ENCODE measurements at regions not wholly inside any gene's neighbourhood (a gene's known extent, or its start where the extent isn't known, plus 50 kb on each side); places are given as distances from the start of the nearest gene placed in this dataset.

DNA sequence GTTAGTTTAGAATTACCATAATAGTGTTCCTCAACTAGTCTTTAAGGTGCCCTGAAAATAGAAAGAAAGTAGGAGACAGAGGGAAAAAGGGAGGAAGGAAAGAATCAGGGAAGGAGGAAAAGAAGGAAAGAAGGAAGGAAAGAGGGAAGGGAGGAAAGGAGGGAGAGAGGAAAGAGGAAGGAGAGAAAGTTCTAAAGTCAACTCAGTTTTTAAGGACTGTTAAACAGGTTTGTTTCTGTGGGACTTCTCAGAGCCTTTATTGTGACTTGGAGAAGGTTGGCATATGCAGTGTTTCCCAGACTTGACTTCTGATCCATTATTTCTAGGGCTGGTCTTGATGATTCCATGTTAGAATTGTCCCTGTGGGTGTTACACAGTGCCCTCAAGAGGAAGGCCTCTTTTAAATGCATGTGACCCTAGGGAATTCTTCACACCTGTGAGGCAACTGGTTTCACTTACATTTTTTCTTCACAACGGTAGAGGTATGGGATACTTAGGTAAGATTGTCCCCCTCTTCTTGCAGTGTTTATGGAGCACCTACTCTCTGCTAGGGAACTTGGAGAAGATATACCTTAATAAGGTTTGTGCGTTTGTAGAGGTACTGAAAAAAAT, 132.7 kb upstream of the GMDS start:
- TF ChIP-seq CTCF (IDR thresholded peaks at IDR 0.05; ENCODE audit: control insufficient read depth, extremely low read depth, insufficient read depth) = no peak
- H3K4me3 ChIP-seq (ENCODE audit: low read depth, low read length) = no peak overlapping the region
- no peak for DNase-seq (ENCODE audit: low read depth)

DNA sequence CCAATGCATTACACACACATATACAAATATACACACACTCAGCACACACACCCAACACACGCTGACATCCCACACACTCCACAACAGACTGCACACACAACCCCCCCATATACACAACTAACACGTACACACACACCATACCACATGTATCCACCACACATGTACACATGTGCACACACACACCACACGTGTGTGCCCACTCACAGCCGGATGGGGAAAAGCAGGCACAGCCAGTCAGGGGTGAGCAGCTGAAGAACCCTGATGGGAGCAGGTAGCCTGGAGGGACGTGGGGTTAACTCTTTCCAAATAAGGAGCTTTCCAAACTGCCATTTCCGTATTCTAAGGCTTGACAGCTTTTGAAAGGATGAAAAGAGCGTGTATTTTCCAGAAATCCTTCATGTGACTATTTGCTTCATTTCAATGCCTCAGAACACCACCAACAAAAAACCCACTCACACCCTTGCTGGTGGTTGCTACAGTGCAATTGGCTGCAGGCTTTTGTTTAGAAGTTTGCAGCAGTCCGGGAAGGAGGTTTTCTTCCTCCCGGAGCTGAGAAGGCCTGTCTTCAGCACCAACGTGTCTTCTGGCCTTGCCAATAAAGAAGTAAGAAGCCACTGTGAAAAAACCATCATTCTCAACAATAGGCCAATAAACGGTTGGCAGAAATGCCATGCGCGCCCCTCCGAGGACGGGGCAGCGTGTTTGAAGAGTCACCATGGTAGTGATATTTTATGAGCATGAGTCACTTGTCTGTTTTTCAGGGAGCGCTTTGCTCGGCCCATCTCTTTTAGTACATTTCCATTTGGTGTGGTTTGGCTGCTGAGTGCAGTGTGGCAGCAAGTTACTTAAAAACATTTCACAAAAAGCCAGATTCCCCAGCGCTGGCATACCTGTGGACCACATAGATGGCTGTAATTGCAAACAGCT, 131.3 kb upstream of the GMDS start:
- no peak for DNase-seq (ENCODE audit: low read depth)
- no peak overlapping the region for H3K4me3 ChIP-seq (ENCODE audit: low read depth, low read length)
- no peak for TF ChIP-seq CTCF (IDR thresholded peaks at IDR 0.05; ENCODE audit: control insufficient read depth, extremely low read depth, insufficient read depth)

- no peak overlapping the region for H3K4me3 ChIP-seq (ENCODE audit: low read depth, low read length)
- TF ChIP-seq CTCF (IDR thresholded peaks at IDR 0.05; ENCODE audit: control insufficient read depth, extremely low read depth, insufficient read depth) = no peak
- no peak for DNase-seq (ENCODE audit: low read depth)
Observed at GRCh38 chr6:2375443-2375842, 130.0 kb upstream of the GMDS start.

- no peak for DNase-seq (ENCODE audit: low read depth)
- TF ChIP-seq CTCF (IDR thresholded peaks at IDR 0.05; ENCODE audit: control insufficient read depth, extremely low read depth, insufficient read depth) = no peak
Observed at GRCh38 chr6:2369606-2370005, 124.2 kb upstream of the GMDS start.

GRCh38 chr6:2363211-2363610, 117.8 kb upstream of the GMDS start:
- DNase-seq (ENCODE audit: low read depth) = no peak
- TF ChIP-seq CTCF (IDR thresholded peaks at IDR 0.05; ENCODE audit: control insufficient read depth, extremely low read depth, insufficient read depth) = no peak
- H3K4me3 ChIP-seq (ENCODE audit: low read depth, low read length) = no peak overlapping the region

More at GRCh38 chr6:2369606-2370005, 124.2 kb upstream of the GMDS start:
- no peak overlapping the region for H3K4me3 ChIP-seq (ENCODE audit: low read depth, low read length)

GRCh38 chr6:2361195-2361594, 115.8 kb upstream of the GMDS start:
- no peak for DNase-seq (ENCODE audit: low read depth)
- H3K4me3 ChIP-seq (ENCODE audit: low read depth, low read length) = no peak overlapping the region
- TF ChIP-seq CTCF (IDR thresholded peaks at IDR 0.05; ENCODE audit: control insufficient read depth, extremely low read depth, insufficient read depth) = no peak

All from LNCaP clone FGC (cell line).